ENCODE measurements at regions not wholly inside any gene's neighbourhood (a gene's known extent, or its start where the extent isn't known, plus 50 kb on each side); places are given as distances from the start of the nearest gene placed in this dataset.

- H3K27ac Mint-ChIP-seq (ENCODE audit: unreplicated experiment), result no peak overlapping the region
- H3K36me3 Mint-ChIP-seq (ENCODE audit: insufficient read depth, unreplicated experiment), result no peaks in the 10 kb centered on the region
- POLR2A ChIA-PET, result no interaction called here
- no peak for DNase-seq
- intact Hi-C loops (cut with micrococcal nuclease; ENCODE audit: unreplicated experiment), result no loop called here
- no peak overlapping the region for H3K4me3 ChIP-seq (ENCODE audit: low read depth, low read length)
- CTCF ChIA-PET, result no interaction called here
- H3K9me3 Mint-ChIP-seq (ENCODE audit: unreplicated experiment), result peaks cover 65% of the 10 kb centered on the region
- no peaks in the 10 kb centered on the region for H3K27me3 Mint-ChIP-seq (ENCODE audit: insufficient read depth, unreplicated experiment)
- H3K4me3 Mint-ChIP-seq (ENCODE audit: unreplicated experiment), result no peak overlapping the region
- no peak for TF ChIP-seq CTCF (IDR thresholded peaks at IDR 0.05; ENCODE audit: insufficient read depth in 1 of 2, low read depth in 1 of 2, low read length in 1 of 2, severe bottlenecking in 1 of 2, unreplicated experiment in 1 of 2)
- no peaks in the 10 kb centered on the region; the same call in 1 of the 2 replicates for H3K4me1 ChIP-seq
- H3K27me3 ChIP-seq (replicated peaks; ENCODE audit: control insufficient read depth, insufficient read depth, low read length), result no peaks in the 10 kb centered on the region
- H3K4me1 Mint-ChIP-seq (ENCODE audit: low read depth, unreplicated experiment), result no peaks in the 10 kb centered on the region
- no TSS peak for BruUV-seq (replicated peaks)
- peaks cover 41% of the 10 kb centered on the region for H3K9me3 ChIP-seq
- no peaks in the 10 kb centered on the region for H3K36me3 ChIP-seq (ENCODE audit: control insufficient read depth, insufficient read depth, low read length)
Measured at GRCh38 chr7:22642454-22642853, 84.5 kb upstream of the IL6 start.

- Mint-ChIP-seq H3K4me3 (ENCODE audit: unreplicated experiment) (no peak overlapping the region), H3K4me1 (ENCODE audit: low read depth, unreplicated experiment) (no peaks in the 10 kb centered on the region), H3K27ac (ENCODE audit: unreplicated experiment) (no peak overlapping the region), H3K9me3 (ENCODE audit: unreplicated experiment) (peaks cover 47% of the 10 kb centered on the region), H3K27me3 (ENCODE audit: insufficient read depth, unreplicated experiment) (no peaks in the 10 kb centered on the region), H3K36me3 (ENCODE audit: insufficient read depth, unreplicated experiment) (no peaks in the 10 kb centered on the region)
- ChIA-PET CTCF (no interaction called here), POLR2A (no interaction called here)
- no peak for TF ChIP-seq CTCF (IDR thresholded peaks at IDR 0.05; ENCODE audit: insufficient read depth in 1 of 2, low read depth in 1 of 2, low read length in 1 of 2, severe bottlenecking in 1 of 2, unreplicated experiment in 1 of 2)
- no peaks in the 10 kb centered on the region for H3K27me3 ChIP-seq (replicated peaks; ENCODE audit: control insufficient read depth, insufficient read depth, low read length)
- H3K4me1 ChIP-seq, result no peaks in the 10 kb centered on the region
- BruUV-seq (replicated peaks), result no TSS peak
- no peak overlapping the region for H3K4me3 ChIP-seq (ENCODE audit: low read depth, low read length)
- peaks cover 23% of the 10 kb centered on the region for H3K9me3 ChIP-seq
- DNase-seq, result no peak
- intact Hi-C loops (cut with micrococcal nuclease; ENCODE audit: unreplicated experiment), result no loop called here
- no peaks in the 10 kb centered on the region for H3K36me3 ChIP-seq (ENCODE audit: control insufficient read depth, insufficient read depth, low read length)
Measured at GRCh38 chr7:22640269-22640668, 86.7 kb upstream of the IL6 start.

GRCh38 chr7:22639396-22639795 is 87.6 kb upstream of the IL6 start:
- Histone ChIP-seq H3K4me1 (no peaks in the 10 kb centered on the region), H3K4me3 (ENCODE audit: low read depth, low read length) (no peak overlapping the region), H3K36me3 (ENCODE audit: control insufficient read depth, insufficient read depth, low read length) (no peaks in the 10 kb centered on the region), H3K27me3 (replicated peaks; ENCODE audit: control insufficient read depth, insufficient read depth, low read length) (no peaks in the 10 kb centered on the region), H3K9me3 (peaks cover 18% of the 10 kb centered on the region)
- H3K36me3 Mint-ChIP-seq (ENCODE audit: insufficient read depth, unreplicated experiment), result no peaks in the 10 kb centered on the region
- DNase-seq, result no peak
- ChIA-PET CTCF (no interaction called here), POLR2A (no interaction called here)
- H3K9me3 Mint-ChIP-seq (ENCODE audit: unreplicated experiment), result peaks cover 44% of the 10 kb centered on the region
- H3K27ac Mint-ChIP-seq (ENCODE audit: unreplicated experiment), result no peak overlapping the region
- peaks cover 7% of the 10 kb centered on the region for H3K4me1 Mint-ChIP-seq (ENCODE audit: low read depth, unreplicated experiment)
- TF ChIP-seq CTCF (IDR thresholded peaks at IDR 0.05; ENCODE audit: insufficient read depth in 1 of 2, low read depth in 1 of 2, low read length in 1 of 2, severe bottlenecking in 1 of 2, unreplicated experiment in 1 of 2), result no peak
- BruUV-seq (replicated peaks), result no TSS peak
- intact Hi-C loops (cut with micrococcal nuclease; ENCODE audit: unreplicated experiment), result no loop called here
- no peak overlapping the region for H3K4me3 Mint-ChIP-seq (ENCODE audit: unreplicated experiment)
- H3K27me3 Mint-ChIP-seq (ENCODE audit: insufficient read depth, unreplicated experiment), result no peaks in the 10 kb centered on the region

Measured in Caco-2 (cell line).